Hematopoietic multipotent progenitor cell (in vitro differentiated cells): ENCODE measurements at regions not wholly inside any gene's neighbourhood (a gene's known extent, or its start where the extent isn't known, plus 50 kb on each side); places are given as distances from the start of the nearest gene placed in this dataset.
"Not testable (repeated sequence)": the region's sequence is repeated elsewhere in the genome, so short reads cannot be mapped to it uniquely, and the experiment has no call there.

ENCODE experiments used
- DNase-seq, 3 donors: peaks; one replicate each; pipeline ENCODE4 v3.0.0-alpha.2; 2011 to 2015; ENCODE audit warnings: low read depth in 2 of 3, low spot score in 2 of 3

- not testable (repeated sequence) for DNase-seq
Measured at GRCh38 chr1:157294387-157295145, 156.4 kb upstream of the ETV3 start.

DNA sequence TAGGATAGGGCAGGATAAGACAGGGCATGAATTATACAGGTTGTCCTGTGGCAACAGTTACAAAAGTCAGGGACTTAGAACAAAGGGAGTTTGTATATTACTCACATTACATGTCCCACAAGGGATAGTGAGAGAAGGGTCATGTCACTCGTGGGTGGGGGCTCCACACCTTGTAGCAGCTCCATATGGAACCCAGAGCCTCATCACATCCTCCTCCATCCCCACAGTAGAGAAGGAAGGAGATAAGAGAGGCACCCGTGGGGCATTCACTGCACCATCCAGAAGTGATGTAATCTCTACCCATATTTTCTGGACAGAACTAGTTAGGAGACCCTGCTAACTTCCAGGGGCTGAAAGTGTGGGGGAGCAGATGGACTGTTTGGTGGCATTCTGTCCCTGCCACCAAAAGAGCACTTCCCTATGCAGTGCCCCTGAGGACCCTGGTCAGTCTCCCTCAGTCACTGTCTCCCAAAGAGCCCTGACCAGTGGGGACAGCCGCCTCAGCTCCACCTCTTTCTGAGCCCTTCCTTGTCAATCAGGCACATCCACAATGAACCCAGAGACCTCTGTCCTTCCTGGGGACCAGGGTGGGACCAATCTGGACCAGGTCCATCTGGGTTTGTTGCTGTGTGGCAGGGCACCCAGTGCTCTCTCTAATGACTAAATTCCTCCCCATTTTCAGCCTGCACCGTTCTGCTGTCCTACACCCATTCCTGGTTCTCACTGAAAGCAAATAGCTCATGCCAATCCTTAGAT is 154.8 kb upstream of the ETV3 start:
- DNase-seq = no peak

DNA sequence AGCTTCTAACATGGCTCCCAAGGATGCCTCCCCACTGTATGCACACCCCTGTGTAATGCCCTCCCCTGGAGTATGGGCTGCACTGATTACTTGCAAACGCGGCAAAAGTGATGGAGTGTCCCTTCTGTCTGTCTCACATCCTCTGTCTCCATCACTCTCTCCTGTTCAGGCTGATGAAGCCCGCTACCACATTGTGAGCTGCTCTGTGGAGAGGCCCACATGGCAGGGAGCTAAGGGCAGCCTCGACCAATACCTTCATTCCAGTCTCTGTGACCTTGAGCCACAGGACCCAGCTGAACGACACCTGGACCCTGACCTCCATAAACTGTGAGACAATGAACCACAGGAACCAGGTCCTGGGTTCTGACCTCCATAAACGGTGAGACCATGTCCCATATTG is 154.1 kb upstream of the ETV3 start:
- no peak for DNase-seq

DNA sequence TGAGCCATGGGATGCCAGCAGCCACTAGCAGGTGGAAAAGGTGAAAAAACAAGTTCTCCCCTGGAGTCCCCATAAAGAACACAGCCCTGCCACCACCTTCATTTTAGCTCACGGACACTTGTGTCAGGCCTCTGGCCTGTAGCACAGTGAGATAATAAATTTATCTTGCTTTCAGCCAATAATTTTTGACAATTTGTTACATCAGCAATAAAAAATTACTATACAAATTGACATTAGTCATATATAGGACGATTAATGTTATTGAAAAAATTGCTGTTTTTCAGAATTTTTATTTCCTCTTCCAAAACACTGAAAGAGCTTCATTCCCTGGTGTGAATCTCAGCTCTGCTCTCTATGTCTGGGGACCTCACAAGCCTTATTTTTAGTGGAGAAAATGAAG is 152.9 kb upstream of the ETV3 start:
- DNase-seq = no peak

- DNase-seq = no peak
Measured at GRCh38 chr1:157289424-157290105, 151.4 kb upstream of the ETV3 start.

- DNase-seq = peak in 1 of 3 donors; percentile 12
Measured at GRCh38 chr1:157288996-157289395, 150.8 kb upstream of the ETV3 start.

GRCh38 chr1:157288492-157288891 is 150.3 kb upstream of the ETV3 start:
- no peak for DNase-seq

DNA sequence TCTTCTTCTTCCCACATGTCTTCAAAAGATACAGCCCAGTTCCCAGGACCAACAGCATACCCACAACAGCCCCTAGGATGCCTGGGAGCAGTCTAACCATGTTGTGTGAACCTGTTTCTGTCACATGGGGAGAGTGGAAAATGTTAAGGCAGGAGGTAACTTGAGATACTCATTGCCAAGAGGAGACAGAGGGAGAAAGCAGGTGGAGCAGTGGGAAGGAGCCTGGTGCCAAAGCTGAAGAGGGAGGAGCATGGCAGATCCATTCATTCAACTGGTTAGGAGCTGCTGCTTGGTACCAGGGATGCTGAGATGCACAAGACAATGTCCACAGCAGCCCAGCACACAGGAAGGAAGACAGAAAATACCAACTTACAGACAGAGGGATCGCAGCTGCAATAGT is 149.8 kb upstream of the ETV3 start:
- DNase-seq = no peak

DNA sequence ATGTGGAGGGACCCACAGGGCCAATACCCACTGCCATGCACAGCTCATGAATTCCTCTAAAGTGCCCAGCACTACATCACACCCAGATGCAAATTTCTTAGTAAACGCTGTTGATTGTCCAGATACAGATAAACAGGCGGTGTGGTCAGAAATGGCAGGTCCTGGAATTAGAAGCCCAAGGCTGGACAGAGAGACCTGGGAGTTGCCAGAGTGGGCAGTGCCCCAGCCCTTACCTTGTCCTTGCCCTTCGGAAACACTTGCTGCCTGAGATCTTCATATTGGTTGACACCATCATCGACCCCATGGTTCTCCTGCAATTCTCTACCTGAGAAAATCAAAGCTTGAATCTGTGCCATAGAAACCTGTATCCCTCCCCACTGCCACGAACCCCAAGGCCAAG is 149.3 kb upstream of the ETV3 start:
- no peak for DNase-seq

DNA sequence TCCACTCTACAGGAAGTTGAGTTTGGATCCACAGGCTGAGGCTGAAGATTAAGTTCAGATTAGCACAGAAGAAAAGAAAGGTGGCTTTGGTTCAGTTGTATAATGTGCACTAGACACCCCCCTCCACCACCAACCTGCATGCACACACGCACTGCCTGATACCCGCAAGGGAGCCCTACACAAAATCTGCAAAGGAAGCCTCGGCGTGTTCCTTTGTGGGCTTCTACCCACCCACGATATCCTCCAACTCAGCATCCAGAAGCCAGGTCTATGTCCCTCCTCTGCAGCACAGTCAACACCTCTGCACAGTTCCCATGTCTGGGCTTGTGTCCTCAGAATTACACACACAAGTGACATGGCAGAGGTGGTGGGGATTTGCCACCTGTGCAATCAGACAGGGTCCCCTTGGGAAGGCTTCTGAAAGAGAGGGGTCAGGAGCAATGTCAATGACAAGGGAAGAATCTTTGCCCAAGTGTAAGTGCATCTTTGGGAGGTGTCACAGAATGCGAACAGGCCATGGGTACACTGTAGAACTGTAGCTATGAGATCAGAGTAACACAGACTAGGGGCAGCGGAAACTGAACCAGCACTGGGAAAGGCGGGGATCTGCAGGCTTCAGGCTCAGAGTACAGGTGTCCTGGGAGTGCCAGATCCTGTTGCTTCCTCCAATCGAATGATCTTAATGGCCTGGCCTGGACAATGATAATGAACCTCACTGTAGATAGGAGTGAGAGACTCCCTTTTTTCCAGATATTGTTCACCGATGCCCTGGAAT is 148.6 kb upstream of the ETV3 start:
- DNase-seq = no peak

GRCh38 chr1:157286096-157286495 is 147.9 kb upstream of the ETV3 start:
- DNase-seq = no peak

GRCh38 chr1:157284451-157284850 is 146.3 kb upstream of the ETV3 start:
- no peak for DNase-seq

- no peak for DNase-seq
Measured at GRCh38 chr1:157279802-157280140, 141.6 kb upstream of the ETV3 start.

- DNase-seq = peak in 2 of 3 donors; percentile 26 to 57
Measured at GRCh38 chr1:157279138-157279801, 141.1 kb upstream of the ETV3 start.

DNA sequence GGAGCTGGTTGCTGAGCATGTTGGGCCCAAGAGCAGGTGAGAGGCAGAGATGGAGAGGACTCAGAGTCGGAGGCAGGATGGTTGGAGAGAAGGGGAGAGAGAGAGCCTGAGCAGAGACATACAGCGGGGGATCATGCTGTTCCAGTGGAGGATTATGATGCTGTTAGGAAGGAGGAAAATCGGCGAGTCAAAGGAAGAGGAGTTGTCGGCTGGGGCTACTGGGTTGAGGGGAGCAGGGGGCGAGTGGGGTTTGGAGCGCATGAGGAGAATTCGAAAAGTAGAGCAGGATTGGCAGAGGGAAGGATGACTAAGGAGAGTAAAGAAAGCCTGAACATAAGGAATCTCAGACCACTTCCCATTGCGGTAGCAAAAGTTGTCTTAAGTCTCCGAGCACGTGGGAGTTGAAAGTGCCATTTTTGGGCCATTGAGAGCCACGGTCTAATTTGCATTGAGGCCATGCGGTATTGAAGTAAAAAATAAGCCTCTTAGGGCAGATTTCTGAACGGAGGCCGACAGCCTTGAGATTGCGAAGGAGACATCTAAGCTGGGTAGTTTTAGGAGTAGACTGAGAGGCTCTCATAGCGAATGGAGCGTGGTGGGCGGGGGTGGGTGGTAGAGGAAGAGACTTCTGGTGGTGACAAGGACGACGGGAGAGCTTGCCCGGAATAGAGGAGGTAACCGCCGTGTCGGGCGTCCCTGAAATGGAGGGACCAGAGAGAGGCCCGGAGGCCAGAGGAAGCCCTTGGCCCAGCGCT is 140.4 kb upstream of the ETV3 start:
- DNase-seq = no peak

GRCh38 chr1:157277913-157278312 is 139.7 kb upstream of the ETV3 start:
- no peak for DNase-seq

DNA sequence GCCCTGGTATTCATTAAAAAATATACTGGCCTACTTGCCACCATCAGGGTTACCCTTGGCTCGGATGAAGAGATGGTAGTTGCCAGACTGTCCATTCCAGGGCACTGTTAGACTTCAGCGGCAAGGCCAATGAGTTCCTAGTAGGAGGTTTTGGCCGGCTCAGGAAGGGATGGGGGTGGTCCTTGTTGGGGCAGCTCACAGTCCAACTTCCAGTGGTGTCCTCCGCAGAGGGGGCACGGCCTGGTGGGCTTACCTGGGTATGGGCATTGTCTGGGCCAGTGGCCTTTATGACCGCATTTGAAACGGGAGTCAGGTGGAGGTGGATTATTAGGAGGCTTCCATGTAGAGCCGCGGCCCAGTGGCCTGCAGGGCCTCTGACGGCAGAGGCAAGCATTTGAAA is 139.1 kb upstream of the ETV3 start:
- no peak for DNase-seq

- DNase-seq = no peak
Measured at GRCh38 chr1:157274698-157275534, 136.7 kb upstream of the ETV3 start.
